H1 (cell line): ENCODE measurements at regions not wholly inside any gene's neighbourhood (a gene's known extent, or its start where the extent isn't known, plus 50 kb on each side); places are given as distances from the start of the nearest gene placed in this dataset.

Source experiments
- CTCF ChIA-PET: fragments of 300-600 bp; sonication (Branson Sonifier 250); formaldehyde crosslinking; loops from one replicate; lab custom pipeline; 2021; ENCODE audit not compliant: partially characterized antibody; lab: Charles Lee
- POLR2A ChIA-PET: fragments of 300-600 bp; sonication (Branson Sonifier 250); formaldehyde crosslinking; loops from one replicate; lab custom pipeline; 2021; ENCODE audit warnings: inconsistent platforms; ENCODE audit not compliant: partially characterized antibody; lab: Charles Lee
- DNase-seq, 2 experiments: peaks; one replicate each; pipeline versions ENCODE4 v3.0.0 to v3.0.0-alpha.2; 2010 to 2022; ENCODE audit warnings: low spot score in 2 of 2, low read depth in 1 of 2, mixed read lengths in 1 of 2
- FAIRE-seq: peaks from 2 replicates; lab custom pipeline; 2011; peaks lifted over from hg19 to GRCh38; lab: Jason Lieb, UNC
- H2AFZ ChIP-seq: 2 replicates; pipeline ENCODE4 v1.8.1; 2012; ENCODE audit warnings: low read length, inconsistent platforms
- H2AK5ac ChIP-seq: 2 replicates; pipeline ENCODE4 v1.6.1; 2013; ENCODE audit warnings: low read depth, low read length
- H2BK120ac ChIP-seq: replicated peaks from 2 replicates; pipeline ENCODE3; 2013; ENCODE audit warnings: low read depth, low read length, inconsistent platforms
- H2BK12ac ChIP-seq: 2 replicates; pipeline ENCODE4 v1.6.1; 2013; ENCODE audit warnings: low read depth, low read length
- H2BK15ac ChIP-seq: 2 replicates; pipeline ENCODE4 v1.6.1; 2013; ENCODE audit warnings: low read length
- H2BK20ac ChIP-seq: 2 replicates; pipeline ENCODE4 v1.6.1; 2013; ENCODE audit warnings: low read length
- H2BK5ac ChIP-seq: 2 replicates; pipeline ENCODE4 v1.6.1; 2013; ENCODE audit warnings: low read depth, low read length
- H3K14ac ChIP-seq: 2 replicates; pipeline ENCODE4 v1.6.1; 2013; ENCODE audit warnings: inconsistent platforms; ENCODE audit not compliant: insufficient read length
- H3K18ac ChIP-seq: 2 replicates; pipeline ENCODE4 v1.6.1; 2013; ENCODE audit warnings: low read length; ENCODE audit errors: extremely low read depth
- H3K23ac ChIP-seq: 2 replicates; pipeline ENCODE4 v1.6.1; 2013; ENCODE audit warnings: inconsistent platforms; ENCODE audit not compliant: insufficient read length
- H3K23me2 ChIP-seq: 2 replicates; pipeline ENCODE4 v1.6.1; 2013; ENCODE audit warnings: low read depth, low read length
- H3K27ac ChIP-seq: 2 replicates; pipeline ENCODE4 v1.6.1; 2011; ENCODE audit warnings: low read depth, low read length, inconsistent platforms
- H3K27me3 ChIP-seq, 4 experiments: replicated peaks in 1 of 4; 1 replicate in 1 of 4; 2 replicates in 3 of 4; pipeline versions ENCODE4 v1.6.1 to v1.8.1; 2011 to 2013; ENCODE audit warnings: low read length in 3 of 4, mild to moderate bottlenecking in 3 of 4, inconsistent platforms in 2 of 4, mixed read lengths in 2 of 4, moderate library complexity in 1 of 4; ENCODE audit not compliant: control insufficient read depth in 3 of 4, insufficient read depth in 3 of 4; ENCODE audit errors: extremely low read depth in 1 of 4
- H3K36me3 ChIP-seq, 4 experiments: 2 replicates each; pipeline versions ENCODE4 v1.6.1 to v1.8.1; 2011 to 2013; ENCODE audit warnings: mild to moderate bottlenecking in 4 of 4, low read length in 3 of 4, moderate library complexity in 2 of 4, control low read depth in 1 of 4, inconsistent platforms in 1 of 4; ENCODE audit not compliant: insufficient read depth in 4 of 4, control insufficient read depth in 2 of 4
- H3K4ac ChIP-seq: replicated peaks from 2 replicates; pipeline ENCODE3; 2013; ENCODE audit warnings: low read length, low read depth, mixed read lengths, inconsistent platforms; ENCODE audit not compliant: insufficient read length
- H3K4me1 ChIP-seq, 4 experiments: replicated peaks in 1 of 4; 1 replicate in 1 of 4; 2 replicates in 3 of 4; pipeline versions ENCODE4 v1.6.1 to v1.8.1; 2011 to 2013; ENCODE audit warnings: low read length in 3 of 4, inconsistent platforms in 2 of 4, mixed read lengths in 1 of 4; ENCODE audit not compliant: insufficient read depth in 4 of 4, control insufficient read depth in 3 of 4
- H3K4me2 ChIP-seq, 2 experiments: 2 replicates each; pipeline versions ENCODE4 v1.6.1 to v1.8.1; 2011 to 2013; ENCODE audit warnings: low read depth in 2 of 2, low read length in 2 of 2, control low read depth in 1 of 2, inconsistent platforms in 1 of 2, mild to moderate bottlenecking in 1 of 2; ENCODE audit not compliant: insufficient read depth in 1 of 2
- H3K4me3 ChIP-seq, 4 experiments: fragments of 200-600, 300-600 bp in 1 of 4; sonication (generic), shearing (Covaris generic), sonication (Bioruptor Twin) in 1 of 4; 2 replicates each; pipeline versions ENCODE4 v1.5.1 to v1.8.1; 2011 to 2016; ENCODE audit warnings: low read length in 4 of 4, low read depth in 3 of 4, control low read depth in 2 of 4, inconsistent platforms in 2 of 4, mild to moderate bottlenecking in 2 of 4, mixed read lengths in 1 of 4, moderate library complexity in 1 of 4; ENCODE audit not compliant: insufficient read depth in 2 of 4; ENCODE audit errors: extremely low read depth in 1 of 4
- H3K56ac ChIP-seq: replicated peaks from 2 replicates; pipeline ENCODE3; 2013; ENCODE audit warnings: low read depth, mild to moderate bottlenecking, mixed read lengths, low read length, inconsistent platforms; ENCODE audit not compliant: insufficient read length
- H3K79me1 ChIP-seq: 2 replicates; pipeline ENCODE4 v1.6.1; 2013; ENCODE audit warnings: low read depth, low read length, control low read depth
- H3K79me2 ChIP-seq, 2 experiments: 2 replicates each; pipeline versions ENCODE4 v1.6.1 to v1.8.1; 2012 to 2013; ENCODE audit warnings: low read length in 2 of 2, mild to moderate bottlenecking in 2 of 2, inconsistent platforms in 1 of 2; ENCODE audit not compliant: insufficient read depth in 2 of 2, control insufficient read depth in 1 of 2
- H3K9ac ChIP-seq, 4 experiments: replicated peaks in 1 of 4; 1 replicate in 1 of 4; 2 replicates in 3 of 4; pipeline versions ENCODE4 v1.6.1 to v1.8.1; 2011 to 2013; ENCODE audit warnings: low read depth in 3 of 4, low read length in 3 of 4, control low read depth in 2 of 4, mild to moderate bottlenecking in 2 of 4, moderate library complexity in 2 of 4, inconsistent platforms in 1 of 4; ENCODE audit errors: extremely low read depth in 1 of 4
- H3K9me3 ChIP-seq, 2 experiments: 2 replicates each; pipeline versions ENCODE4 v1.6.1 to v1.8.1; 2012 to 2013; ENCODE audit warnings: mild to moderate bottlenecking in 2 of 2, moderate library complexity in 2 of 2, control low read depth in 1 of 2, inconsistent platforms in 1 of 2, low read depth in 1 of 2, low read length in 1 of 2, mixed read lengths in 1 of 2; ENCODE audit not compliant: insufficient read depth in 2 of 2
- H4K20me1 ChIP-seq, 2 experiments: replicated peaks in 1 of 2; 2 replicates each; pipeline versions ENCODE3 to v1.8.1; 2011 to 2013; ENCODE audit warnings: inconsistent platforms in 2 of 2, low read length in 2 of 2, mild to moderate bottlenecking in 1 of 2; ENCODE audit not compliant: insufficient read depth in 2 of 2, control insufficient read depth in 1 of 2
- H4K5ac ChIP-seq: 2 replicates; pipeline ENCODE4 v1.6.1; 2013; ENCODE audit warnings: low read length, low read depth, mixed read lengths, inconsistent platforms; ENCODE audit not compliant: insufficient read length
- H4K8ac ChIP-seq: 2 replicates; pipeline ENCODE4 v1.8.0; 2013; ENCODE audit warnings: mild to moderate bottlenecking, moderate library complexity, low read length, inconsistent platforms; ENCODE audit not compliant: insufficient read depth; ENCODE audit errors: extremely low read depth
- H4K91ac ChIP-seq: replicated peaks from 2 replicates; pipeline ENCODE3; 2013; ENCODE audit warnings: low read length, mixed read lengths, inconsistent platforms; ENCODE audit not compliant: insufficient read length
- CEBPB ChIP-seq: IDR thresholded peaks from 2 replicates; pipeline ENCODE4 v1.6.1; 2012; ENCODE audit warnings: low read depth, low read length
- KDM1A ChIP-seq: fragments of 200-600, 300-600 bp; sonication (generic); IDR thresholded peaks from 2 replicates; pipeline ENCODE4 v1.7.1; 2016; ENCODE audit warnings: mild to moderate bottlenecking, low read length, borderline replicate concordance
- KDM5A ChIP-seq: fragments of 200-600 bp; IDR thresholded peaks from 2 replicates; pipeline ENCODE4 v1.7.1; 2012; ENCODE audit warnings: mild to moderate bottlenecking, low read length, inconsistent platforms, mixed read lengths
- RAD21 ChIP-seq, 2 experiments: IDR thresholded peaks in 1 of 2; conservative IDR thresholded peaks in 1 of 2; 2 replicates each; pipeline ENCODE4 v1.6.1; 2011; ENCODE audit warnings: low read depth in 2 of 2, low read length in 2 of 2, improper control_type of control experiment in 1 of 2, inconsistent platforms in 1 of 2, mild to moderate bottlenecking in 1 of 2, moderate library complexity in 1 of 2
- WGBS, 2 experiments: shearing (Covaris generic) in 1 of 2; methylation state at CpG; one replicate each; pipeline versions ENCODE4 v1.1.6 to v1.1.7; 2013 to 2015; ENCODE audit warnings: low lambda C conversion rate in 2 of 2, mixed read lengths in 2 of 2, inconsistent platforms in 1 of 2, low coverage in 1 of 2, missing lambda C conversion rate in 1 of 2; ENCODE audit not compliant: insufficient replicate concordance in 2 of 2, insufficient coverage in 1 of 2, insufficient read length in 1 of 2; ENCODE audit errors: extremely low coverage in 1 of 2, missing lambda C conversion rate in 1 of 2; 5-methylcytosine and 5-hydroxymethylcytosine counted together

- Histone ChIP-seq H3K79me2 (no peaks in the 10 kb centered on the region), H3K9ac (no peak overlapping the region), H4K8ac (no peak overlapping the region), H2BK5ac (no peak overlapping the region), H3K18ac (no peak overlapping the region), H4K20me1 (no peaks in the 10 kb centered on the region), H3K56ac (no peak overlapping the region), H3K4ac (no peak overlapping the region), H2BK15ac (no peak overlapping the region), H2BK12ac (no peak overlapping the region), H3K4me3 (no peak overlapping the region), H3K4me1 (no peaks in the 10 kb centered on the region), H3K27ac (no peak overlapping the region), H2BK20ac (no peak overlapping the region), H3K36me3 (no peaks in the 10 kb centered on the region), H2BK120ac (no peak overlapping the region), H2AK5ac (no peak overlapping the region), H3K4me2 (no peak overlapping the region), H3K14ac (no peak overlapping the region), H3K27me3 (no peaks in the 10 kb centered on the region), H3K9me3 (0 out of 4 replicates have a peak, but pooled peaks cover 0 to 4% of the 10 kb centered on the region in 2 experiments), H3K79me1 (no peaks in the 10 kb centered on the region), H3K23ac (no peak overlapping the region), H4K91ac (no peak overlapping the region), H4K5ac (no peak overlapping the region), H2AFZ (no peak overlapping the region), H3K23me2 (peaks cover 2% of the 10 kb centered on the region; the same call in 1 of the 2 replicates)
- 79% methylated on average over 7 of the region's 7 CpGs; no CpG with 5 or more reads in 1 of the 2 experiments for WGBS, 2 experiments
- DNase-seq: no peak
- TF ChIP-seq KDM5A (no peak), KDM1A (no peak), RAD21 (IDR thresholded peaks at IDR 0.05 in 1 of 2, conservative IDR thresholded peaks at IDR 0.05 in 1 of 2; ENCODE audit: low read depth in 2 of 2, low read length in 2 of 2) (no peak), CEBPB (no peak)
- POLR2A ChIA-PET: no interaction called here
- FAIRE-seq: no peak
- CTCF ChIA-PET: no interaction called here
Measured at GRCh38 chr9:124084087-124084486, 72.5 kb downstream of the LHX2 start.
